Kidney (tissue), 13 donors: ENCODE measurements at regions not wholly inside any gene's neighbourhood (a gene's known extent, or its start where the extent isn't known, plus 50 kb on each side); places are given as distances from the start of the nearest gene placed in this dataset.

Experiments used
- DNase-seq, 5 donors: peaks; one replicate each; pipeline ENCODE4 v3.0.0-alpha.2; 2013 to 2020
- FAIRE-seq: peaks from 2 replicates; lab custom pipeline; 2012; peaks lifted over from hg19 to GRCh38; lab: Jason Lieb, UNC
- H3K27ac ChIP-seq, 2 donors: one replicate each; pipeline ENCODE4 v1.7.0; 2013; ENCODE audit warnings: low read depth in 2 of 2, low read length in 2 of 2, inconsistent platforms in 1 of 2
- H3K27me3 ChIP-seq: one replicate; pipeline ENCODE4 v1.7.1; 2013; ENCODE audit warnings: low read length, inconsistent platforms; ENCODE audit not compliant: control insufficient read depth, insufficient read depth
- H3K36me3 ChIP-seq, 3 donors: one replicate each; pipeline versions ENCODE4 v1.7.0 to v1.7.1; 2013; ENCODE audit warnings: low read length in 3 of 3, control low read depth in 1 of 3, inconsistent platforms in 1 of 3; ENCODE audit not compliant: insufficient read depth in 3 of 3, control insufficient read depth in 2 of 3
- H3K4me1 ChIP-seq, 3 donors: one replicate each; pipeline versions ENCODE4 v1.7.0 to v1.7.1; 2013; ENCODE audit warnings: low read length in 3 of 3, inconsistent platforms in 1 of 3, low read depth in 1 of 3; ENCODE audit not compliant: control insufficient read depth in 2 of 3, insufficient read depth in 2 of 3
- H3K4me3 ChIP-seq, 3 donors: one replicate each; pipeline versions ENCODE4 v1.7.0 to v1.8.1; 2013; ENCODE audit warnings: low read length in 3 of 3, control low read depth in 1 of 3, inconsistent platforms in 1 of 3
- H3K9ac ChIP-seq, 3 donors: one replicate each; pipeline versions ENCODE4 v1.7.0 to v1.7.1; 2013; ENCODE audit warnings: low read length in 3 of 3, control low read depth in 1 of 3, inconsistent platforms in 1 of 3
- H3K9me3 ChIP-seq, 3 donors: one replicate each; pipeline versions ENCODE4 v1.7.0 to v1.7.1; 2013; ENCODE audit warnings: low read length in 3 of 3, control low read depth in 1 of 3, inconsistent platforms in 1 of 3; ENCODE audit not compliant: control insufficient read depth in 2 of 3, insufficient read depth in 1 of 3
- CTCF ChIP-seq: IDR thresholded peaks from 3 replicates; pipeline ENCODE4 v1.5.1; 2012; ENCODE audit warnings: mild to moderate bottlenecking, moderate library complexity, borderline replicate concordance; ENCODE audit not compliant: insufficient read depth; ENCODE audit errors: extremely low read depth
- intact Hi-C: fragments of 100-400 bp; cut with DNase I; formaldehyde crosslinking; loops from one replicate; pipeline ENCODE4 v1.11.1; 2022
- donor health status: control.
- donor health status: control.
- donor health status: control.
- donor health status: control.
- donor health status: control.
- donor health status: DM: yes; HTN: yes; CAD: no.
- donor health status: Normal renal cell carcinoma (clear cell type).

- no peaks in the 10 kb centered on the region for H3K27me3 ChIP-seq
- no peak overlapping the region for H3K4me3 ChIP-seq
- no peak overlapping the region for H3K9ac ChIP-seq
- H3K27ac ChIP-seq = no peak overlapping the region
- FAIRE-seq (no peak), DNase-seq (no peak)
- intact Hi-C loops = loop anchor here (10.0 kb wide), 1 partner anchor 60 kb away; no protein-coding TSS in a partner anchor
- TF ChIP-seq CTCF = no peak
- H3K4me1 ChIP-seq = no peaks in the 10 kb centered on the region
- H3K9me3 ChIP-seq = no peaks in the 10 kb centered on the region
- no peaks in the 10 kb centered on the region for H3K36me3 ChIP-seq
Observed at GRCh38 chr17:12574525-12574924, 91.2 kb upstream of the MYOCD start.

GRCh38 chr17:12575641-12576040, 90.0 kb upstream of the MYOCD start:
- Histone ChIP-seq H3K27ac (no peak overlapping the region), H3K27me3 (no peaks in the 10 kb centered on the region), H3K9me3 (no peaks in the 10 kb centered on the region), H3K4me3 (no peak overlapping the region), H3K4me1 (no peaks in the 10 kb centered on the region), H3K9ac (no peak overlapping the region), H3K36me3 (no peaks in the 10 kb centered on the region)
- intact Hi-C loops = loop anchor here (10.0 kb wide), 1 partner anchor 59 kb away; no protein-coding TSS in a partner anchor
- FAIRE-seq (no peak), DNase-seq (no peak)
- no peak for TF ChIP-seq CTCF

- Histone ChIP-seq H3K27ac (no peak overlapping the region), H3K4me3 (no peak overlapping the region), H3K36me3 (no peaks in the 10 kb centered on the region), H3K9ac (no peak overlapping the region), H3K9me3 (no peaks in the 10 kb centered on the region), H3K4me1 (no peaks in the 10 kb centered on the region), H3K27me3 (no peaks in the 10 kb centered on the region)
- intact Hi-C loops = loop anchor here (10.0 kb wide), 1 partner anchor 56 kb away; no protein-coding TSS in a partner anchor
- DNase-seq (peak in 1 of 5 donors; percentile 53), FAIRE-seq (no peak)
- no peak for TF ChIP-seq CTCF
Observed at GRCh38 chr17:12579288-12579687, 86.4 kb upstream of the MYOCD start.

- Histone ChIP-seq H3K36me3 (no peaks in the 10 kb centered on the region), H3K4me1 (no peaks in the 10 kb centered on the region), H3K27me3 (no peaks in the 10 kb centered on the region), H3K9ac (no peak overlapping the region), H3K9me3 (no peaks in the 10 kb centered on the region), H3K27ac (no peak overlapping the region), H3K4me3 (no peak overlapping the region)
- no peak for DNase-seq
- no peak for FAIRE-seq
- intact Hi-C loops = no loop called here
- no peak for TF ChIP-seq CTCF
Observed at GRCh38 chr17:12580640-12581039, 85.0 kb upstream of the MYOCD start.
